DND-41 (cell line): ENCODE measurements at regions not wholly inside any gene's neighbourhood (a gene's known extent, or its start where the extent isn't known, plus 50 kb on each side); places are given as distances from the start of the nearest gene placed in this dataset.

Source experiments
- ATAC-seq: fragments of 200-7000 bp; cut with Tn5 transposase; 3 replicates; pipeline ENCODE4 v1.9.1; 2021; ENCODE audit warnings: low read depth; ENCODE audit not compliant: insufficient read depth
- DNase-seq: peaks from one replicate; pipeline ENCODE4 v3.0.0-alpha.2; 2020
- H2AFZ ChIP-seq: 2 replicates; pipeline ENCODE4 v1.6.0; 2012; ENCODE audit warnings: low read depth, low read length
- H3K27ac ChIP-seq: 2 replicates; pipeline ENCODE4 v1.5.1; 2012; ENCODE audit warnings: low read length, inconsistent platforms
- H3K27me3 ChIP-seq: fragments of 200-600 bp; sonication (generic); 2 replicates; pipeline ENCODE4 v1.6.0; 2012; ENCODE audit warnings: low read length, mild to moderate bottlenecking, inconsistent platforms; ENCODE audit not compliant: insufficient read depth, poor library complexity
- H3K36me3 ChIP-seq: 2 replicates; pipeline ENCODE4 v1.5.1; 2012; ENCODE audit warnings: low read length, inconsistent platforms; ENCODE audit not compliant: insufficient read depth
- H3K4me1 ChIP-seq: 2 replicates; pipeline ENCODE4 v1.5.1; 2012; ENCODE audit warnings: mild to moderate bottlenecking, low read length; ENCODE audit not compliant: insufficient read depth
- H3K4me2 ChIP-seq: 2 replicates; pipeline ENCODE4 v1.6.0; 2012; ENCODE audit warnings: mild to moderate bottlenecking, moderate library complexity, low read length, inconsistent platforms; ENCODE audit not compliant: insufficient read depth
- H3K4me3 ChIP-seq, 2 experiments: fragments of 200-600 bp in 1 of 2; shearing (Covaris generic) in 1 of 2; 2 replicates each; pipeline ENCODE4 v1.5.1; 2012 to 2016; ENCODE audit warnings: inconsistent platforms in 2 of 2, low read length in 2 of 2, mild to moderate bottlenecking in 2 of 2, low read depth in 1 of 2, moderate library complexity in 1 of 2
- H3K79me2 ChIP-seq: 2 replicates; pipeline ENCODE4 v1.6.0; 2012; ENCODE audit warnings: low read length, inconsistent platforms; ENCODE audit not compliant: insufficient read depth
- H3K9ac ChIP-seq: 2 replicates; pipeline ENCODE4 v1.6.0; 2012; ENCODE audit warnings: low read depth, mild to moderate bottlenecking, inconsistent platforms, low read length, moderate library complexity
- H3K9me3 ChIP-seq: 2 replicates; pipeline ENCODE4 v1.5.1; 2012; ENCODE audit warnings: low read length, moderate library complexity, mild to moderate bottlenecking, inconsistent platforms; ENCODE audit not compliant: insufficient read depth, severe bottlenecking
- H4K20me1 ChIP-seq: 2 replicates; pipeline ENCODE4 v1.6.0; 2012; ENCODE audit warnings: low read length; ENCODE audit not compliant: insufficient read depth
- EZH2 ChIP-seq: IDR thresholded peaks from 3 replicates; pipeline ENCODE4 v1.6.1; 2012; ENCODE audit warnings: borderline replicate concordance, low read depth, mild to moderate bottlenecking, moderate library complexity, low read length, inconsistent platforms; ENCODE audit not compliant: severe bottlenecking
- TF ChIP-seq, protein P1 (sequence below): IDR thresholded peaks from 2 replicates; pipeline ENCODE4 v1.5.1; 2012; ENCODE audit warnings: borderline replicate concordance, low read length, moderate library complexity, mild to moderate bottlenecking; ENCODE audit not compliant: poor library complexity, severe bottlenecking; ENCODE audit errors: extremely low read depth

DNA sequence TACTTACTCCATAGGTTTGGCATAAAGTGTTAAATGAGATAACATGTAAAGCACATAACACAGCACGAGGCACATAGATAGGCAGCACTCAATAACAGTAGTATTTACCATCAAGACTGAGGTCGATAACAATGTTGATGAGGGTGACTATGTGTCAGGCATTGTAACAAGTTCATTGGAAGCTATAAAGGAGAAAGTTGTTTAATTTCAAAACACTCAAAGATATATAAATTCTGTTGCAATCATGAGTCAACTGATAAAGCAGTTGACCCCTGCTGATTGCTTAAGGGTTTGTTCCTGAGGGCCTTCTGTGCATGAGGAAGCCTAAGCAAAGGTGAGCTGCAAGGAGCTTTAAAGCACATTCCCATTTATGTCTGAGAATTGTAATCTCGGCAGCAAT, 760.5 kb downstream of the SATB2 start:
- Histone ChIP-seq H4K20me1 (no peaks in the 10 kb centered on the region), H3K4me1 (no peaks in the 10 kb centered on the region), H3K4me3 (no peak overlapping the region), H3K4me2 (no peak overlapping the region), H3K27ac (no peak overlapping the region), H2AFZ (no peak overlapping the region), H3K79me2 (no peaks in the 10 kb centered on the region), H3K9me3 (no peaks in the 10 kb centered on the region), H3K36me3 (no peaks in the 10 kb centered on the region), H3K9ac (no peak overlapping the region), H3K27me3 (peaks cover 5% of the 10 kb centered on the region)
- no peak for ATAC-seq
- no peak for DNase-seq
- no peak for TF ChIP-seq EZH2
- TF ChIP-seq, protein P1, sequence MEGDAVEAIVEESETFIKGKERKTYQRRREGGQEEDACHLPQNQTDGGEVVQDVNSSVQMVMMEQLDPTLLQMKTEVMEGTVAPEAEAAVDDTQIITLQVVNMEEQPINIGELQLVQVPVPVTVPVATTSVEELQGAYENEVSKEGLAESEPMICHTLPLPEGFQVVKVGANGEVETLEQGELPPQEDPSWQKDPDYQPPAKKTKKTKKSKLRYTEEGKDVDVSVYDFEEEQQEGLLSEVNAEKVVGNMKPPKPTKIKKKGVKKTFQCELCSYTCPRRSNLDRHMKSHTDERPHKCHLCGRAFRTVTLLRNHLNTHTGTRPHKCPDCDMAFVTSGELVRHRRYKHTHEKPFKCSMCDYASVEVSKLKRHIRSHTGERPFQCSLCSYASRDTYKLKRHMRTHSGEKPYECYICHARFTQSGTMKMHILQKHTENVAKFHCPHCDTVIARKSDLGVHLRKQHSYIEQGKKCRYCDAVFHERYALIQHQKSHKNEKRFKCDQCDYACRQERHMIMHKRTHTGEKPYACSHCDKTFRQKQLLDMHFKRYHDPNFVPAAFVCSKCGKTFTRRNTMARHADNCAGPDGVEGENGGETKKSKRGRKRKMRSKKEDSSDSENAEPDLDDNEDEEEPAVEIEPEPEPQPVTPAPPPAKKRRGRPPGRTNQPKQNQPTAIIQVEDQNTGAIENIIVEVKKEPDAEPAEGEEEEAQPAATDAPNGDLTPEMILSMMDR, result no peak

DNA sequence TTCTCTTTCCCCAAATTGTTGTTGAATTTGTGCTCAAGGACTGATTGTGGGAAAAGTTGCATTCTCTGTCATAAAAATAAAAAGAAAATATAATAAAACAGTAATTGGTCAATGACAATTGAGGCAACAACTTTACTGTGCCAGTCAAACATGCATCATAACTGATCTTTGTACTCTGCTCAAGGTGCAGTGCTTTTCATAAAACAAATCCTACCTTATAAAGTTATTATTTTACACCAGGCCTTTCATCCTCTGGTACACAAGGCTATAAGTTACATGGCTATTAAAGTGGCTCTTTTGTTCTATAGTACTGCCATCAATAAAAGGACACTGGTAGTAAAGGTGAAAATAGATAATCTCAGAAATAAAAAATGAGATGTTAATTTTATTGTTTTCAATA, 761.9 kb downstream of the SATB2 start:
- Histone ChIP-seq H3K4me1 (no peaks in the 10 kb centered on the region), H3K79me2 (no peaks in the 10 kb centered on the region), H4K20me1 (no peaks in the 10 kb centered on the region), H3K9me3 (no peaks in the 10 kb centered on the region), H3K4me2 (no peak overlapping the region), H3K4me3 (no peak overlapping the region), H2AFZ (no peak overlapping the region), H3K9ac (no peak overlapping the region), H3K27ac (no peak overlapping the region), H3K36me3 (no peaks in the 10 kb centered on the region), H3K27me3 (peaks cover 8% of the 10 kb centered on the region)
- DNase-seq (no peak), ATAC-seq (no peak)
- TF ChIP-seq EZH2, result no peak

DNA sequence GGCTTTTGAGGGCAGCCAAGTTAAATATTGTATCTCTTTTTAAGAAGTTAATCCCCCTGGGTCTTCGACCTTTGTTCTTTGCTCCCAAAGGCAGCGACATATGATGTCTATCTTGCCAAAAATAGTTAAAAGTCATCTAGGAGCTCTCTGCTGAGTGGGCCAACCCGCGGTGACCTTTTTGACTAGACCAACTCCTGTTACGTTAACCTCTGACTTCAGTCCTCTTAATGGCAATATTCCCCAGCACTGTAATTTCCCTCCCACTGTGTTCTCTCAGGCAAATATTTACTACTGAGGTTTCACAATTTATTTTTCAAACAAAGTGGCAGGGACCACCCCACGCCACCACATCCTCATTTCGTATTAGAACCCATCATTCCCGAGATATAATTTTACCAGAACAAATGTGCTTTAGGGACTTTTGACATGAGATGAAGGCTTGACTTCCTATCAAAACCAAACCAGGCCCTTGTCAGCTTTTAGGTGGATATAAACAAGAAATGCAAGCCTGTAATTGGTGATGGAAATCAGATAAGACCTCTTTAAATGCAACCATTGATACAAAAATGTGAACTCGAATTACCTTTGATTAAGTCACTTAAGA, 764.7 kb downstream of the SATB2 start:
- no peak for DNase-seq
- Histone ChIP-seq H3K9ac (no peak overlapping the region), H3K9me3 (no peaks in the 10 kb centered on the region), H3K79me2 (no peaks in the 10 kb centered on the region), H3K27ac (no peak overlapping the region), H3K36me3 (no peaks in the 10 kb centered on the region), H2AFZ (no peak overlapping the region), H3K4me1 (no peaks in the 10 kb centered on the region), H3K4me2 (no peak overlapping the region), H4K20me1 (no peaks in the 10 kb centered on the region), H3K4me3 (no peak overlapping the region), H3K27me3 (peaks cover 8% of the 10 kb centered on the region)
- no peak for TF ChIP-seq EZH2
- TF ChIP-seq, protein P1, result no peak
- no peak for ATAC-seq

DNA sequence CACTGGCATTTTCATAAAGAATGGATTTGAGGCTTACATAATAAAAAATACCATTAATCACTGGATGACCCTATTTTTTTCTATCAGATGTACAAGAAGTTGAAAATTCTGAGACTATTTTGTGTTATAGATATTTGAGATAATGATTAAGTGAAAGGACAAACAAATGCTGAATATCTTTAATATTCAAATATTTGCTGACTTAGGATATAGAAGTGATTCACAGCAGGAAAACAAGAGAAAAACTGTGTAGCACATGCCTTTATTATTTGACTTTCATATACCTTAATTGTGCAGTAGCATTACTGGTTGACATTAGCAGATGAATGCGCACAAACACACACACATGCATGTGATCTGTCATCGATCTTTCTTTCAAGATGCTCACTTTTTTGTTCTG, 766.5 kb downstream of the SATB2 start:
- DNase-seq, result no peak
- H2AFZ ChIP-seq, result no peak overlapping the region
- H3K4me3 ChIP-seq, result no peak overlapping the region
- H3K79me2 ChIP-seq, result no peaks in the 10 kb centered on the region
- no peaks in the 10 kb centered on the region for H4K20me1 ChIP-seq
- H3K9ac ChIP-seq, result no peak overlapping the region
- no peaks in the 10 kb centered on the region for H3K4me1 ChIP-seq
- H3K4me2 ChIP-seq, result no peak overlapping the region
- TF ChIP-seq, protein P1, result no peak
- TF ChIP-seq EZH2, result no peak
- H3K27ac ChIP-seq, result no peak overlapping the region
- H3K27me3 ChIP-seq, result peaks cover 8% of the 10 kb centered on the region
- H3K36me3 ChIP-seq, result no peaks in the 10 kb centered on the region
- ATAC-seq, result no peak
- H3K9me3 ChIP-seq, result no peaks in the 10 kb centered on the region
